GM10248 (cell line): ENCODE measurements at regions not wholly inside any gene's neighbourhood (a gene's known extent, or its start where the extent isn't known, plus 50 kb on each side); places are given as distances from the start of the nearest gene placed in this dataset.
"Not testable (repeated sequence)": the region's sequence is repeated elsewhere in the genome, so short reads cannot be mapped to it uniquely, and the experiment has no call there.

Experiments
- CTCF ChIA-PET: fragments of 300-600 bp; sonication (Branson Sonifier 250); formaldehyde crosslinking; extraction: SDS; loops from one replicate; lab custom pipeline; 2021; ENCODE audit warnings: antibody characterized with exemption; lab: Yijun Ruan, JAX
- POLR2A ChIA-PET: fragments of 350-650 bp; sonication (Branson Sonifier 250); formaldehyde crosslinking; extraction: SDS; loops from one replicate; lab custom pipeline; 2020; ENCODE audit warnings: antibody characterized with exemption; lab: Yijun Ruan, JAX
- DNase-seq: peaks from one replicate; pipeline ENCODE4 v3.0.0; 2012; ENCODE audit errors: extremely low spot score
- CTCF ChIP-seq: IDR thresholded peaks from 2 replicates; pipeline ENCODE4 v1.5.1; 2012; ENCODE audit warnings: mild to moderate bottlenecking, low read depth; ENCODE audit errors: extremely low read depth, missing control alignments, control extremely low read depth

- no peak for TF ChIP-seq CTCF
Measured at GRCh38 chr4:58303456-58303855, 1193.3 kb upstream of the IGFBP7 start.

GRCh38 chr4:58301376-58301999 is 1191.3 kb upstream of the IGFBP7 start:
- CTCF ChIA-PET = no interaction called here
- no peak for TF ChIP-seq CTCF
- POLR2A ChIA-PET = no interaction called here
- no peak for DNase-seq

More at GRCh38 chr4:58303456-58303855, 1193.3 kb upstream of the IGFBP7 start:
- CTCF ChIA-PET = no interaction called here
- POLR2A ChIA-PET = no interaction called here
- no peak for DNase-seq

- POLR2A ChIA-PET = no interaction called here
- DNase-seq = no peak
- CTCF ChIA-PET = no interaction called here
- no peak for TF ChIP-seq CTCF
Measured at GRCh38 chr4:58286335-58286734, 1176.2 kb upstream of the IGFBP7 start.

DNA sequence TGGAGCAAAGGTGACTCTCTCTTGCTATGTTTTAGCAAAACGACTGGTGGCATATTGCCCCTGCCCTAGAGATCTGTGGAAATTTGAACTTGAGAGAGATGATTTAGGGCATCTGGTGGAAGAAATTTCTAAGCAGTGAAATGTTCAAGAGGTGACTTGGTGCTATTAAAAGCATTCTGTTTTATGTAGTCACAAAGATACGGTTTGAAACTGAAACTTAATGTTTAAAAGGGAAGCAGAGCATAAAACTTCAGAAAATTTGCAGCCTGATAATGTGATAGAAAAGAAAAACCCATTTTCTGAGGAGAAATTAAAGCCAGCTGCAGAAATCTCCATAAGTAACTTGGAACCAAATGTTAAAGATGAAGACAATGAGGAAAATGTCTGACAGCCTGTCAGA is 1170.7 kb upstream of the IGFBP7 start:
- POLR2A ChIA-PET, CTCF ChIA-PET, DNase-seq: not testable (repeated sequence)

GRCh38 chr4:58275856-58276255 is 1165.7 kb upstream of the IGFBP7 start:
- POLR2A ChIA-PET = no interaction called here
- TF ChIP-seq CTCF = no peak
- CTCF ChIA-PET = no interaction called here
- DNase-seq = no peak

DNA sequence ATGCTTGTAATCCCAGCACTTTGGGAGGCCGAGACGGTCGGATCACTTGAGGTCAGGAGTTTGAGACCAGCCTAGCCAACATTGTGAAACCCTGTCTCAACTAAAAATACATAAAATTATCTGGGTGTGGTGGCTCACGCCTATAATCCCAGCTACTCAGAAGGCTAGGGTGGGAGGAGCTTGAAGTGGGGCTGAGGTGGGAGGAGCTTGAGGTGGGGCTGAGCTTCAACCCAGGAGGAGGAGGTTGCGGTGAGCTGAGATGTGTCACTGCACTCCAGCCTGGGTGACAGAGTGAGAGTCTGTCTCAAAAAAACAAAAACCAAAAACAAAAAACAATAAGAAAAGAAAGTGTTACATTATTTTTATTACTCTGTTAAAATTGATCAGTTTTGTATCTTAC is 1164.4 kb upstream of the IGFBP7 start:
- TF ChIP-seq CTCF = no peak
- ChIA-PET CTCF (interaction anchor here (2.4 kb wide), 1 partner anchor 10 kb away, joined by 5 read pairs; no protein-coding TSS in a partner anchor), POLR2A (no interaction called here)
- no peak for DNase-seq

- ChIA-PET POLR2A (no interaction called here), CTCF (no interaction called here)
- no peak for TF ChIP-seq CTCF
- no peak for DNase-seq
Measured at GRCh38 chr4:58272311-58272710, 1162.1 kb upstream of the IGFBP7 start.
